ENCODE measurements at regions not wholly inside any gene's neighbourhood (a gene's known extent, or its start where the extent isn't known, plus 50 kb on each side); places are given as distances from the start of the nearest gene placed in this dataset.

DNA sequence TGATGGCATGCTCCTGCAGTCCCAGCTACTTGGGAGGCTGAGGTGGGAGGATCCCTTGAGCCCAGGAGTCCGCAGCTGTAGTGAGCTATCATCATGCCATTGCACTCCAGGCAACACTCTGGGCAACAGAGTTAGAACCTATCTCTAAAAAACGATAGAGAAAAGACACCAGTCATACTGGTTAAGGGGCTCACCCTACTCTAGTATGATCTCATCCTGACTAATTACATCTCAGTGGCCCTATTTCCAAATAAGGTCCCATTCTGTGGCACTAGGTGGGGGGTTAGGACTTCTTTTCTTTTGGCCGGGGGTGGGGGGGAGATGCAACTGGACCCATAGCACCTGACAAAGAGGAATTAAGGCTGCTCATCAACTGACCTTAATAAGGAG lies 163.2 kb upstream of the NCK2 start:
- TF ChIP-seq, protein P1, sequence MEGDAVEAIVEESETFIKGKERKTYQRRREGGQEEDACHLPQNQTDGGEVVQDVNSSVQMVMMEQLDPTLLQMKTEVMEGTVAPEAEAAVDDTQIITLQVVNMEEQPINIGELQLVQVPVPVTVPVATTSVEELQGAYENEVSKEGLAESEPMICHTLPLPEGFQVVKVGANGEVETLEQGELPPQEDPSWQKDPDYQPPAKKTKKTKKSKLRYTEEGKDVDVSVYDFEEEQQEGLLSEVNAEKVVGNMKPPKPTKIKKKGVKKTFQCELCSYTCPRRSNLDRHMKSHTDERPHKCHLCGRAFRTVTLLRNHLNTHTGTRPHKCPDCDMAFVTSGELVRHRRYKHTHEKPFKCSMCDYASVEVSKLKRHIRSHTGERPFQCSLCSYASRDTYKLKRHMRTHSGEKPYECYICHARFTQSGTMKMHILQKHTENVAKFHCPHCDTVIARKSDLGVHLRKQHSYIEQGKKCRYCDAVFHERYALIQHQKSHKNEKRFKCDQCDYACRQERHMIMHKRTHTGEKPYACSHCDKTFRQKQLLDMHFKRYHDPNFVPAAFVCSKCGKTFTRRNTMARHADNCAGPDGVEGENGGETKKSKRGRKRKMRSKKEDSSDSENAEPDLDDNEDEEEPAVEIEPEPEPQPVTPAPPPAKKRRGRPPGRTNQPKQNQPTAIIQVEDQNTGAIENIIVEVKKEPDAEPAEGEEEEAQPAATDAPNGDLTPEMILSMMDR (IDR thresholded peaks at IDR 0.05; ENCODE audit: poor library complexity, severe bottlenecking) = no peak
- TF ChIP-seq EP300 (conservative IDR thresholded peaks at IDR 0.05; ENCODE audit: poor library complexity, severe bottlenecking) (no peak), MXI1 (conservative IDR thresholded peaks at IDR 0.05; ENCODE audit: poor library complexity, severe bottlenecking) (no peak), SMC3 (conservative IDR thresholded peaks at IDR 0.05; ENCODE audit: poor library complexity) (no peak)
